ENCODE measurements at regions not wholly inside any gene's neighbourhood (a gene's known extent, or its start where the extent isn't known, plus 50 kb on each side); places are given as distances from the start of the nearest gene placed in this dataset.

GRCh38 chr9:99623780-99624364 lies 197.8 kb upstream of the NR4A3 start:
- no peaks in the 10 kb centered on the region for H3K36me3 ChIP-seq (replicated peaks in 1 of 2; ENCODE audit: control insufficient read depth in 2 of 2, insufficient read depth in 2 of 2, low read length in 2 of 2)

GRCh38 chr9:99624499-99625233 lies 197.0 kb upstream of the NR4A3 start:
- Histone ChIP-seq H2BK120ac (ENCODE audit: low read depth, low read length) (no peak overlapping the region), H3K4ac (ENCODE audit: low read length) (no peak overlapping the region), H3K79me1 (ENCODE audit: low read depth, low read length) (no peaks in the 10 kb centered on the region), H3K14ac (ENCODE audit: low read length) (no peak overlapping the region), H4K91ac (ENCODE audit: low read depth, low read length, poor library complexity) (no peak overlapping the region), H2BK15ac (ENCODE audit: low read length) (no peak overlapping the region), H3K4me2 (ENCODE audit: insufficient read depth, low read length, poor library complexity, severe bottlenecking) (no peak overlapping the region), H3K27me3 (ENCODE audit: control insufficient read depth in 3 of 3, insufficient read depth in 3 of 3, low read depth in 1 of 3, low read length in 3 of 3) (no peaks in the 10 kb centered on the region), H3K27ac (replicated peaks; ENCODE audit: low read length) (no peak overlapping the region), H3K9ac (ENCODE audit: low read depth, low read length, poor library complexity) (no peak overlapping the region), H3K4me1 (ENCODE audit: control insufficient read depth in 2 of 2, insufficient read depth in 1 of 2, low read depth in 1 of 2, low read length in 2 of 2) (no peaks in the 10 kb centered on the region), H4K8ac (ENCODE audit: low read depth, low read length) (no peak overlapping the region), H3K36me3 (replicated peaks in 1 of 2; ENCODE audit: control insufficient read depth in 2 of 2, insufficient read depth in 2 of 2, low read length in 2 of 2) (no peaks in the 10 kb centered on the region), H2AFZ (ENCODE audit: low read length) (no peak overlapping the region), H3K4me3 (ENCODE audit: low read length in 2 of 2) (no peak overlapping the region), H3K18ac (ENCODE audit: low read length) (no peak overlapping the region), H2BK5ac (ENCODE audit: low read length) (no peak overlapping the region), H3K9me3 (replicated peaks in 1 of 2; ENCODE audit: control insufficient read depth in 2 of 2, insufficient read depth in 1 of 2, low read depth in 1 of 2, low read length in 2 of 2) (no peaks in the 10 kb centered on the region), H2AK5ac (ENCODE audit: low read depth, low read length) (no peak overlapping the region), H3K23ac (ENCODE audit: low read depth, low read length, poor library complexity) (no peak overlapping the region), H2BK12ac (ENCODE audit: low read length) (no peak overlapping the region)
- no CpG with 5 or more reads among the region's 5 CpGs for WGBS, 2 donors (ENCODE audit: extremely low coverage in 2 of 2, insufficient read length in 2 of 2, insufficient replicate concordance in 1 of 2)
- no peak for DNase-seq (ENCODE audit: low spot score)

More at GRCh38 chr9:99623780-99624364, 197.8 kb upstream of the NR4A3 start:
- no peaks in the 10 kb centered on the region for H3K27me3 ChIP-seq (ENCODE audit: control insufficient read depth in 3 of 3, insufficient read depth in 3 of 3, low read depth in 1 of 3, low read length in 3 of 3)
- H3K4me2 ChIP-seq (ENCODE audit: insufficient read depth, low read length, poor library complexity, severe bottlenecking): no peak overlapping the region
- no peak overlapping the region for H2BK15ac ChIP-seq (ENCODE audit: low read length)
- DNase-seq (ENCODE audit: low spot score): no peak
- no peak overlapping the region for H2BK5ac ChIP-seq (ENCODE audit: low read length)
- no peak overlapping the region for H2AFZ ChIP-seq (ENCODE audit: low read length)
- no peaks in the 10 kb centered on the region for H3K9me3 ChIP-seq (replicated peaks in 1 of 2; ENCODE audit: control insufficient read depth in 2 of 2, insufficient read depth in 1 of 2, low read depth in 1 of 2, low read length in 2 of 2)
- no peak overlapping the region for H2AK5ac ChIP-seq (ENCODE audit: low read depth, low read length)
- no peak overlapping the region for H2BK120ac ChIP-seq (ENCODE audit: low read depth, low read length)
- H3K4me3 ChIP-seq (ENCODE audit: low read length in 2 of 2): no peak overlapping the region
- H3K14ac ChIP-seq (ENCODE audit: low read length): no peak overlapping the region
- H3K4ac ChIP-seq (ENCODE audit: low read length): no peak overlapping the region
- WGBS, 2 donors (ENCODE audit: extremely low coverage in 2 of 2, insufficient read length in 2 of 2, insufficient replicate concordance in 1 of 2): no CpG with 5 or more reads among the region's 3 CpGs
- H3K18ac ChIP-seq (ENCODE audit: low read length): no peak overlapping the region
- H3K4me1 ChIP-seq (ENCODE audit: control insufficient read depth in 2 of 2, insufficient read depth in 1 of 2, low read depth in 1 of 2, low read length in 2 of 2): no peaks in the 10 kb centered on the region
- no peak overlapping the region for H3K23ac ChIP-seq (ENCODE audit: low read depth, low read length, poor library complexity)
- H3K9ac ChIP-seq (ENCODE audit: low read depth, low read length, poor library complexity): no peak overlapping the region
- H4K8ac ChIP-seq (ENCODE audit: low read depth, low read length): no peak overlapping the region
- no peak overlapping the region for H4K91ac ChIP-seq (ENCODE audit: low read depth, low read length, poor library complexity)
- no peak overlapping the region for H3K27ac ChIP-seq (replicated peaks; ENCODE audit: low read length)
- no peak overlapping the region for H2BK12ac ChIP-seq (ENCODE audit: low read length)
- H3K79me1 ChIP-seq (ENCODE audit: low read depth, low read length): no peaks in the 10 kb centered on the region

DNA sequence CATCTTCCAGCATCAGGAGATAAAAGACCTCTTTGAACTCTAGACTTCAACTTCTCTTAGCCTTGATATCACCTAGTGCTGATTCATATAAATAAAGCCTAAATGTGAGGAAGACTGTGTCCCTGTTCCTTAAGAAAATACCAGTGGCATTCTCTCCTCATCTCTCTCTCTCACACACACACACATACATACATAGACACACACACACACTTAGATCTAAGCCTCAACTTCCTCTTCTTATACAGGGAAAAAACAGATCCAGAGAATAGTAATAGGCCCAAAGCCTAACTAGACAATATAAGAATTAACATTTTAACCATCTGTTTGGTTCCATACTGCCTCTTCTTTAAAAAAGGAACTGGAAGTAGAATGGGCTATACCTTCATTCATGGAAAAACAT lies 195.3 kb upstream of the NR4A3 start:
- DNase-seq (ENCODE audit: low spot score): no peak
- Histone ChIP-seq H3K27ac (replicated peaks; ENCODE audit: low read length) (no peak overlapping the region), H2BK15ac (ENCODE audit: low read length) (no peak overlapping the region), H3K9me3 (replicated peaks in 1 of 2; ENCODE audit: control insufficient read depth in 2 of 2, insufficient read depth in 1 of 2, low read depth in 1 of 2, low read length in 2 of 2) (no peaks in the 10 kb centered on the region), H2BK5ac (ENCODE audit: low read length) (no peak overlapping the region), H3K4me3 (ENCODE audit: low read length in 2 of 2) (no peak overlapping the region), H2AFZ (ENCODE audit: low read length) (no peak overlapping the region), H3K4me2 (ENCODE audit: insufficient read depth, low read length, poor library complexity, severe bottlenecking) (no peak overlapping the region), H3K9ac (ENCODE audit: low read depth, low read length, poor library complexity) (no peak overlapping the region), H3K18ac (ENCODE audit: low read length) (no peak overlapping the region), H2AK5ac (ENCODE audit: low read depth, low read length) (no peak overlapping the region), H3K36me3 (replicated peaks in 1 of 2; ENCODE audit: control insufficient read depth in 2 of 2, insufficient read depth in 2 of 2, low read length in 2 of 2) (no peaks in the 10 kb centered on the region), H3K14ac (ENCODE audit: low read length) (no peak overlapping the region), H3K4me1 (ENCODE audit: control insufficient read depth in 2 of 2, insufficient read depth in 1 of 2, low read depth in 1 of 2, low read length in 2 of 2) (no peaks in the 10 kb centered on the region), H2BK12ac (ENCODE audit: low read length) (no peak overlapping the region), H4K91ac (ENCODE audit: low read depth, low read length, poor library complexity) (no peak overlapping the region), H3K27me3 (ENCODE audit: control insufficient read depth in 3 of 3, insufficient read depth in 3 of 3, low read depth in 1 of 3, low read length in 3 of 3) (no peaks in the 10 kb centered on the region), H3K23ac (ENCODE audit: low read depth, low read length, poor library complexity) (no peak overlapping the region), H4K8ac (ENCODE audit: low read depth, low read length) (no peak overlapping the region), H2BK120ac (ENCODE audit: low read depth, low read length) (no peak overlapping the region), H3K79me1 (ENCODE audit: low read depth, low read length) (no peaks in the 10 kb centered on the region), H3K4ac (ENCODE audit: low read length) (no peak overlapping the region)

GRCh38 chr9:99628285-99628684 lies 193.4 kb upstream of the NR4A3 start:
- H2BK120ac ChIP-seq (ENCODE audit: low read depth, low read length): no peak overlapping the region
- H3K36me3 ChIP-seq (replicated peaks in 1 of 2; ENCODE audit: control insufficient read depth in 2 of 2, insufficient read depth in 2 of 2, low read length in 2 of 2): no peaks in the 10 kb centered on the region
- DNase-seq (ENCODE audit: low spot score): no peak
- H3K4me1 ChIP-seq (ENCODE audit: control insufficient read depth in 2 of 2, insufficient read depth in 1 of 2, low read depth in 1 of 2, low read length in 2 of 2): no peaks in the 10 kb centered on the region
- H3K14ac ChIP-seq (ENCODE audit: low read length): no peak overlapping the region
- H3K27ac ChIP-seq (replicated peaks; ENCODE audit: low read length): no peak overlapping the region
- no peak overlapping the region for H2BK15ac ChIP-seq (ENCODE audit: low read length)
- H4K8ac ChIP-seq (ENCODE audit: low read depth, low read length): no peak overlapping the region
- no peak overlapping the region for H3K23ac ChIP-seq (ENCODE audit: low read depth, low read length, poor library complexity)
- no peak overlapping the region for H3K4ac ChIP-seq (ENCODE audit: low read length)
- no peaks in the 10 kb centered on the region for H3K79me1 ChIP-seq (ENCODE audit: low read depth, low read length)
- no peak overlapping the region for H2BK12ac ChIP-seq (ENCODE audit: low read length)
- no peak overlapping the region for H3K18ac ChIP-seq (ENCODE audit: low read length)
- no peak overlapping the region for H3K9ac ChIP-seq (ENCODE audit: low read depth, low read length, poor library complexity)
- H3K27me3 ChIP-seq (ENCODE audit: control insufficient read depth in 3 of 3, insufficient read depth in 3 of 3, low read depth in 1 of 3, low read length in 3 of 3): no peaks in the 10 kb centered on the region
- no peak overlapping the region for H2BK5ac ChIP-seq (ENCODE audit: low read length)
- no peak overlapping the region for H2AK5ac ChIP-seq (ENCODE audit: low read depth, low read length)
- H3K4me2 ChIP-seq (ENCODE audit: insufficient read depth, low read length, poor library complexity, severe bottlenecking): no peak overlapping the region
- H3K9me3 ChIP-seq (replicated peaks in 1 of 2; ENCODE audit: control insufficient read depth in 2 of 2, insufficient read depth in 1 of 2, low read depth in 1 of 2, low read length in 2 of 2): no peaks in the 10 kb centered on the region
- H4K91ac ChIP-seq (ENCODE audit: low read depth, low read length, poor library complexity): no peak overlapping the region
- no peak overlapping the region for H3K4me3 ChIP-seq (ENCODE audit: low read length in 2 of 2)
- H2AFZ ChIP-seq (ENCODE audit: low read length): no peak overlapping the region

All from neuronal stem cell (in vitro differentiated cells).